ENCODE measurements at regions not wholly inside any gene's neighbourhood (a gene's known extent, or its start where the extent isn't known, plus 50 kb on each side); places are given as distances from the start of the nearest gene placed in this dataset.

- H3K9ac ChIP-seq (ENCODE audit: low read length in 3 of 3): no peak overlapping the region
- no peak for FAIRE-seq
- DNase-seq: no peak
- H3K36me3 ChIP-seq (ENCODE audit: control insufficient read depth in 2 of 3, insufficient read depth in 3 of 3, low read length in 3 of 3): no peaks in the 10 kb centered on the region
- no peak overlapping the region for H3K27ac ChIP-seq (ENCODE audit: low read depth in 2 of 2, low read length in 2 of 2)
- no peaks in the 10 kb centered on the region for H3K27me3 ChIP-seq (ENCODE audit: control insufficient read depth, insufficient read depth, low read length)
- no peak for TF ChIP-seq CTCF (IDR thresholded peaks at IDR 0.05; ENCODE audit: borderline replicate concordance, extremely low read depth, insufficient read depth)
- H3K4me3 ChIP-seq (ENCODE audit: low read length in 3 of 3): no peak overlapping the region
- no peaks in the 10 kb centered on the region for H3K9me3 ChIP-seq (ENCODE audit: control insufficient read depth in 2 of 3, insufficient read depth in 1 of 3, low read length in 3 of 3)
- intact Hi-C loops (cut with DNase I): no loop called here
- peaks cover 0 to 2% (median 0%) of the 10 kb centered on the region in 3 donors for H3K4me1 ChIP-seq (ENCODE audit: control insufficient read depth in 2 of 3, insufficient read depth in 2 of 3, low read depth in 1 of 3, low read length in 3 of 3)
Measured at GRCh38 chr22:27552863-27553262, 248.7 kb downstream of the MN1 start.

- DNase-seq (peak in 4 of 5 donors; percentile 55 to 87 (median 64)), FAIRE-seq (no peak)
- intact Hi-C loops (cut with DNase I): no loop called here
Measured at GRCh38 chr22:27554106-27554811, 247.3 kb downstream of the MN1 start.

GRCh38 chr22:27554841-27555456 lies 246.6 kb downstream of the MN1 start:
- DNase-seq (no peak), FAIRE-seq (no peak)
- Histone ChIP-seq H3K9me3 (ENCODE audit: control insufficient read depth in 2 of 3, insufficient read depth in 1 of 3, low read length in 3 of 3) (no peaks in the 10 kb centered on the region), H3K27me3 (ENCODE audit: control insufficient read depth, insufficient read depth, low read length) (no peaks in the 10 kb centered on the region), H3K9ac (ENCODE audit: low read length in 3 of 3) (no peak overlapping the region), H3K4me3 (ENCODE audit: low read length in 3 of 3) (no peak overlapping the region), H3K27ac (ENCODE audit: low read depth in 2 of 2, low read length in 2 of 2) (no peak overlapping the region), H3K36me3 (ENCODE audit: control insufficient read depth in 2 of 3, insufficient read depth in 3 of 3, low read length in 3 of 3) (no peaks in the 10 kb centered on the region), H3K4me1 (ENCODE audit: control insufficient read depth in 2 of 3, insufficient read depth in 2 of 3, low read depth in 1 of 3, low read length in 3 of 3) (peaks cover 0 to 2% (median 0%) of the 10 kb centered on the region in 3 donors)
- intact Hi-C loops (cut with DNase I): no loop called here
- no peak for TF ChIP-seq CTCF (IDR thresholded peaks at IDR 0.05; ENCODE audit: borderline replicate concordance, extremely low read depth, insufficient read depth)

More at GRCh38 chr22:27554106-27554811, 247.3 kb downstream of the MN1 start:
- H3K9me3 ChIP-seq (ENCODE audit: control insufficient read depth in 2 of 3, insufficient read depth in 1 of 3, low read length in 3 of 3): no peaks in the 10 kb centered on the region
- TF ChIP-seq CTCF (IDR thresholded peaks at IDR 0.05; ENCODE audit: borderline replicate concordance, extremely low read depth, insufficient read depth): no peak
- peaks cover 0 to 2% (median 0%) of the 10 kb centered on the region in 3 donors for H3K4me1 ChIP-seq (ENCODE audit: control insufficient read depth in 2 of 3, insufficient read depth in 2 of 3, low read depth in 1 of 3, low read length in 3 of 3)
- H3K27ac ChIP-seq (ENCODE audit: low read depth in 2 of 2, low read length in 2 of 2): no peak overlapping the region
- H3K27me3 ChIP-seq (ENCODE audit: control insufficient read depth, insufficient read depth, low read length): no peaks in the 10 kb centered on the region
- no peak overlapping the region for H3K9ac ChIP-seq (ENCODE audit: low read length in 3 of 3)
- H3K4me3 ChIP-seq (ENCODE audit: low read length in 3 of 3): no peak overlapping the region
- no peaks in the 10 kb centered on the region for H3K36me3 ChIP-seq (ENCODE audit: control insufficient read depth in 2 of 3, insufficient read depth in 3 of 3, low read length in 3 of 3)

Measured in kidney (tissue), 13 donors.